ENCODE measurements at regions not wholly inside any gene's neighbourhood (a gene's known extent, or its start where the extent isn't known, plus 50 kb on each side); places are given as distances from the start of the nearest gene placed in this dataset.
"Not testable (repeated sequence)": the region's sequence is repeated elsewhere in the genome, so short reads cannot be mapped to it uniquely, and the experiment has no call there.

DNA sequence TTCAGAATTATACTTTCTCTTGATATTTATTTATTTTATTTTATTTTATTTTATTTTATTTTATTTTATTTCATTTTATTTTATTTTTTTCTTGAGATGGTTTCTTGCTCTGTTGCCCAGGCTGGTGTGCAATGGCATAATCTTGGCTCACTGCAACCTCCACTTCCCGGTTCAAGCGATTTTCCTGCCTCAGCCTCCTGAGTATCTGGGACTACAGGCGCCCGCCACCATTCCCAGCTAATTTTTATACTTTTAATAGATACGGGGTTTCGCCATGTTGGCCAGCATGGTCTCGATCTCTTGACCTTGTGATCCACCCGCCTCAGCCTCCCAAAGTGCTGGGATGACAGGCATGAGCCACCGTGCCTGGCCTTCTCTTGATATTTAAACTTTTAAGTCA lies 3905.2 kb upstream of the OR11H1 start:
- not testable (repeated sequence) for H3K27ac ChIP-seq, H3K36me3 ChIP-seq, ATAC-seq, H3K27me3 ChIP-seq, H3K4me3 ChIP-seq, H3K4me1 ChIP-seq
- peaks cover 0 to 58% (median 0%) of the 10 kb centered on the region in 3 donors for H3K9me3 ChIP-seq
- WGBS, 2 donors (ENCODE audit: low coverage in 1 of 2): 81 to 83% methylated on average over 9 of the region's 9 CpGs

DNA sequence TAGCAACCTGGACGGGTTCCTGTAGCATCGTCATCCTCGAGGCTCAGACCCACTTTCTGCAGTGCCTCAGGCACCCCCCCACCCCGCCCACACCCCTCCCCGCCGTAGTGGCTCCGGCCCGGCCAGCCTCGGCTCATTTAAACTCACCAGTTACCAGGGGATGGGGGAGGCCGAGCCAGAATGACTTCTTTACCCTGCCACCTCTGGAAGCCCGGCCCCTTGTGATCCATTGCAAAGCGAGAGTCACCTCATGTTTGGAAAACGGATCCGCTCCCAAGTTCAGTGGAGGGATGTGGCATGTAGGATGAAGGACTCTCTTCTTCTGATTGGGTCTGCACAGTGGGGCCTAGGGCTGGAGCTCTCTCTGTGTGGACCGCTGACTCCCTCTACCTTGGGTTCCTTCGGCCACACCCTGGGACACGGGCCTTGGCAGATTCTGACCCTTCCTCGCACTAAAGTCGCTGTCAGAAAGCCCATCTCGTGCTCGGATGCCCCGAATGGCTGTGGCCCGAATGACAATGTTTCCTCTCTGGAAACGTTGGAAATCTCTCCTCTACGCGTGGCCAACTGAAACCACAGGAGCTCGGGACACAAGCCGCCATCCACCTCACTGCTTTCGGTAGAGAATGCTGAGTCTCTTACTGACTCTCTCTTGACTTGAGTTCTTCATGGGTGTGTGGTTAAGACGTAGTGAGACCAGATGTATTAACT lies 3902.1 kb upstream of the OR11H1 start:
- not testable (repeated sequence) for ATAC-seq, H3K27ac ChIP-seq, H3K4me3 ChIP-seq, H3K36me3 ChIP-seq, H3K4me1 ChIP-seq, H3K27me3 ChIP-seq
- peaks cover 0 to 65% (median 2%) of the 10 kb centered on the region in 3 donors for H3K9me3 ChIP-seq
- 81 to 82% methylated on average over 20 to 21 of the region's 30 CpGs for WGBS, 2 donors (ENCODE audit: low coverage in 1 of 2)

DNA sequence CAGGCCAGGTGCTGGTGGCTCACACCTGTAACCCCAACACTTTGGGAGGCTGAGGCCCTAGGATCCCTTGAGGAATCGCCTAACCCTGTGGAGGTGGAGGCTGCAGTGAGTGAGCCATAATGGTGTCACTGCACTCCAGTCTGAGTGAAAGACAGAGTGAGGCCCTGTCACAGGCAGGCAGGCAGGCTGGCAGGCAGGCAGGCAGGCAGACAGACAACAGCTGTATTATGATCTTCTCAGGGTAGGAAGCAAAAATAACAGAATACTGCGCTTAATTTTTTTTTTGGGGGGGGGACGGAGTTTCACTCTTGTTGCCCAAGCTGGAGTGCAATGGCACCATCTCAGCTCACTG lies 3901.6 kb upstream of the OR11H1 start:
- Histone ChIP-seq H3K9me3 (peaks cover 0 to 62% (median 2%) of the 10 kb centered on the region in 3 donors), H3K36me3 (no peaks in the 10 kb centered on the region), H3K4me1 (no peaks in the 10 kb centered on the region), H3K27me3 (no peaks in the 10 kb centered on the region), H3K27ac (no peak overlapping the region), H3K4me3 (no peak overlapping the region)
- no peak for TF ChIP-seq EP300 (IDR thresholded peaks at IDR 0.05)
- TF ChIP-seq, protein P1, sequence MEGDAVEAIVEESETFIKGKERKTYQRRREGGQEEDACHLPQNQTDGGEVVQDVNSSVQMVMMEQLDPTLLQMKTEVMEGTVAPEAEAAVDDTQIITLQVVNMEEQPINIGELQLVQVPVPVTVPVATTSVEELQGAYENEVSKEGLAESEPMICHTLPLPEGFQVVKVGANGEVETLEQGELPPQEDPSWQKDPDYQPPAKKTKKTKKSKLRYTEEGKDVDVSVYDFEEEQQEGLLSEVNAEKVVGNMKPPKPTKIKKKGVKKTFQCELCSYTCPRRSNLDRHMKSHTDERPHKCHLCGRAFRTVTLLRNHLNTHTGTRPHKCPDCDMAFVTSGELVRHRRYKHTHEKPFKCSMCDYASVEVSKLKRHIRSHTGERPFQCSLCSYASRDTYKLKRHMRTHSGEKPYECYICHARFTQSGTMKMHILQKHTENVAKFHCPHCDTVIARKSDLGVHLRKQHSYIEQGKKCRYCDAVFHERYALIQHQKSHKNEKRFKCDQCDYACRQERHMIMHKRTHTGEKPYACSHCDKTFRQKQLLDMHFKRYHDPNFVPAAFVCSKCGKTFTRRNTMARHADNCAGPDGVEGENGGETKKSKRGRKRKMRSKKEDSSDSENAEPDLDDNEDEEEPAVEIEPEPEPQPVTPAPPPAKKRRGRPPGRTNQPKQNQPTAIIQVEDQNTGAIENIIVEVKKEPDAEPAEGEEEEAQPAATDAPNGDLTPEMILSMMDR (IDR thresholded peaks at IDR 0.05): no peak
- no peak for TF ChIP-seq POLR2AphosphoS5 (IDR thresholded peaks at IDR 0.05)
- no peak for TF ChIP-seq POLR2A (IDR thresholded peaks at IDR 0.05)
- ATAC-seq: no peak
- WGBS, 2 donors (ENCODE audit: low coverage in 1 of 2): 85 to 88% methylated on average over 3 of the region's 3 CpGs

DNA sequence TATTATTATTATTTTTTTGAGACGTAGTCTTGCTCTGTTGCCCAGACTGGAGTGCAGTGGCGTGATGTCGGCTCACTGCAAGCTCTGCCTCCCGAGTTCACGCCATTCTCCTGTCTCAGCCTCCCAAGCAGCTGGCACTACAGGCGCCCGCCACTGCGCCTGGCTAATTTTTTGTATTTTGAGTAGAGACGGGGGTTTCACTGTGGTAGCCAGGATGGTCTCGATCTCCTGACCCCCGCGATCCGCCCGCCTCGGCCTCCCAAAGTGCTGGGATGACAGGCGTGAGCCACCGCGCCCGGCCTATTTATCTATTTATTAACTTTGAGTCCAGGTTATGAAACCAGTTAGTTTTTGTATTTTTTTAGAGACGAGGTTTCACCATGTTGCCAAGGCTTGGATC lies 3901.0 kb upstream of the OR11H1 start:
- H3K36me3 ChIP-seq, H3K27me3 ChIP-seq, H3K27ac ChIP-seq, ATAC-seq, H3K4me3 ChIP-seq, H3K4me1 ChIP-seq: not testable (repeated sequence)
- peaks cover 0 to 58% (median 2%) of the 10 kb centered on the region in 3 donors for H3K9me3 ChIP-seq
- 90 to 91% methylated on average over 17 to 20 of the region's 20 CpGs for WGBS, 2 donors (ENCODE audit: low coverage in 1 of 2)

DNA sequence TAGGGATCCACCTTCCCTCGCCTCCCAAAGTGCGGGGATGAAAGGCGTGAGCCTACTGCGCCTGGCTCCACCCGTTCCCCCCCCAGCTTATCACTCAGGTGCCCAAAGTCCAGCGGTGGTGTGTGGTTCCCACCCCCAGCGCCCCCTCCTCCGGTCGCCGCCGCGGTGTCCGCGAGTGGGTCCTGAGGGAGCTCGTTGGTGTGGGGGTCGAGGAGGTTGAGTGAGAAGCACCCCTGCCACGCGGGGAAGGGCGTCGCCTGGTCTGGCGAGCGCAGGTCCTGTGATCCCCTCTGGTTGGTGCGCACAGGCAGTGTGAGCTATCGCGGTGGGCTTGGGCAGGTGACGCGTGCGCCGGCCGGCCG lies 3900.6 kb upstream of the OR11H1 start:
- no peak overlapping the region for H3K4me3 ChIP-seq
- no peak for TF ChIP-seq EP300 (IDR thresholded peaks at IDR 0.05)
- no peak for TF ChIP-seq POLR2AphosphoS5 (IDR thresholded peaks at IDR 0.05)
- TF ChIP-seq, protein P1 (IDR thresholded peaks at IDR 0.05): no peak
- TF ChIP-seq POLR2A (IDR thresholded peaks at IDR 0.05): no peak
- ATAC-seq: peak; percentile 25
- 88 to 91% methylated on average over 8 to 22 of the region's 31 CpGs for WGBS, 2 donors (ENCODE audit: low coverage in 1 of 2)
- no peaks in the 10 kb centered on the region for H3K36me3 ChIP-seq
- no peak overlapping the region for H3K27ac ChIP-seq
- no peaks in the 10 kb centered on the region for H3K27me3 ChIP-seq
- H3K9me3 ChIP-seq: peaks cover 0 to 58% (median 2%) of the 10 kb centered on the region in 3 donors
- no peaks in the 10 kb centered on the region for H3K4me1 ChIP-seq

DNA sequence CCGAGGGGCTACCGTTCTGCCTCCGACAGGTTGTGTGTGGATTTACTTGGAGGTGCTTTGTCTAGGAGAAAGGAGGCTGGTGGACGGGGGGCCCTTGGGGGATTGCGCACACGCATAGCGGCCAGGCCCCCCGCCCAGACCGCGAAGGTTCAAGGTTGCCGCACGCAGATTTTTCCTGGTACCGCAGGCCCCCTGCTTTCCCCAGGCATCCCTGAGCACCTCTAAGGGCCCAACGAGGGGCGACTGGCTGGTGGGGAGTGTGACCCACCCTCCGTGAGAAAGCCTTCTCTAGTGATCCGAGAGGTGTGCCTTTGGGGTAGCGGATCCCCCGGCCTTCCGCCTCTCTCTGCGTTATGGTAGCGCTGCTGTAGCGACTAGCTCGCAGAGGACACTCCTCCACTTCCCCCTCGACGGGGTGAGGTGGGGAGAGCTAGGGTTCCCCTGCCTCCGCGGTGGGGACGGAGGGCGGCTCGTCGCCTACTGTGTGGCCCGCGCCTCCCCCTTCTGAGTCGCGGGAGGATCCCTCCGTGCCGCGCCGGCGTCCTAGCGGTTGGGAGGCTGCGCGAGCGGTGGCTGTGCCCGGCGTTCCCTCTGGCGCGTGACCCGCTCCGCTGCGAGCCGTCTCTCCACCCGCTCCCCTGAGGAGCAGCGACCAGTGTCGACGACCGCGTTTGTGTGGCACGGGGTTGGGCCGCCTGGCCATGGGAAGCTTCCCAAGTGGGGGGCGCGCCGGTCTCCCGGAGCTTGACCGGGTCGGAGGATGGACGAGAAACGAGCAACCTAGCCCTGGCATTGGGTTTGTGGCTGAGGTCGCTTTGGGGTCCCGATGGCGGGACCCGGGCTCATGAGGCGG lies 3900.0 kb upstream of the OR11H1 start:
- Histone ChIP-seq H3K36me3 (no peaks in the 10 kb centered on the region), H3K9me3 (peaks cover 0 to 58% (median 2%) of the 10 kb centered on the region in 3 donors), H3K27me3 (no peaks in the 10 kb centered on the region), H3K27ac (no peak overlapping the region), H3K4me1 (no peaks in the 10 kb centered on the region), H3K4me3 (no peak overlapping the region)
- ATAC-seq: peak; percentile 39
- TF ChIP-seq EP300 (IDR thresholded peaks at IDR 0.05): no peak
- TF ChIP-seq, protein P1 (IDR thresholded peaks at IDR 0.05): no peak
- WGBS, 2 donors (ENCODE audit: low coverage in 1 of 2): 89 to 90% methylated on average over 18 to 29 of the region's 74 CpGs
